Neural progenitor cell (in vitro differentiated cells): ENCODE measurements at regions not wholly inside any gene's neighbourhood (a gene's known extent, or its start where the extent isn't known, plus 50 kb on each side); places are given as distances from the start of the nearest gene placed in this dataset.

Experiments used
- EZH2 ChIP-seq: fragments of 200-600 bp; sonication (generic); IDR thresholded peaks from 2 replicates; pipeline ENCODE4 v1.6.1; 2017; ENCODE audit warnings: antibody characterized with exemption, mild to moderate bottlenecking, moderate library complexity
- EZH2phosphoT487 ChIP-seq: fragments of 200-600 bp; sonication (generic); IDR thresholded peaks from 2 replicates; pipeline ENCODE4 v1.6.1; 2017; ENCODE audit warnings: antibody characterized with exemption
- TF ChIP-seq, protein P1 (sequence below): fragments of 200-600 bp; sonication (generic); IDR thresholded peaks from 2 replicates; pipeline ENCODE4 v1.5.1; 2017; ENCODE audit warnings: antibody characterized with exemption, mild to moderate bottlenecking

DNA sequence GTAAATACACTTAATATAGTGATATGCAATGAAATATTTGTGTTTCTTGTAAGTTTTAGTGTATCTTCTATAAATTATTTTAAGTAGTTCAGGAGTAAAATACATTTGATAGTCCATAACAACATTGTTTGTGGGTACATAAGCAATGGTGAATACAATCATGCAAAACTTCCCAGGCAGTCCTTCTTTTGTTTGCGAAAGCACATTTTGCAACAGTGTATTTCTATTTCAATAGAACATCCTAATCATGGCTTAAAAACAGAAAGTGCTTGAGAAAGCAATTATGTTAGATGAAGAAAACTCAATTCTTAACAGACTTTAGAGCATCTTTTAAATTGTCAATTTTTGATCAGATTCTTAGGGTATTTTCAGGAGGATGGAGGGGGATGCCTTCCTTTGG, 155.6 kb downstream of the POSTN start:
- TF ChIP-seq, protein P1, sequence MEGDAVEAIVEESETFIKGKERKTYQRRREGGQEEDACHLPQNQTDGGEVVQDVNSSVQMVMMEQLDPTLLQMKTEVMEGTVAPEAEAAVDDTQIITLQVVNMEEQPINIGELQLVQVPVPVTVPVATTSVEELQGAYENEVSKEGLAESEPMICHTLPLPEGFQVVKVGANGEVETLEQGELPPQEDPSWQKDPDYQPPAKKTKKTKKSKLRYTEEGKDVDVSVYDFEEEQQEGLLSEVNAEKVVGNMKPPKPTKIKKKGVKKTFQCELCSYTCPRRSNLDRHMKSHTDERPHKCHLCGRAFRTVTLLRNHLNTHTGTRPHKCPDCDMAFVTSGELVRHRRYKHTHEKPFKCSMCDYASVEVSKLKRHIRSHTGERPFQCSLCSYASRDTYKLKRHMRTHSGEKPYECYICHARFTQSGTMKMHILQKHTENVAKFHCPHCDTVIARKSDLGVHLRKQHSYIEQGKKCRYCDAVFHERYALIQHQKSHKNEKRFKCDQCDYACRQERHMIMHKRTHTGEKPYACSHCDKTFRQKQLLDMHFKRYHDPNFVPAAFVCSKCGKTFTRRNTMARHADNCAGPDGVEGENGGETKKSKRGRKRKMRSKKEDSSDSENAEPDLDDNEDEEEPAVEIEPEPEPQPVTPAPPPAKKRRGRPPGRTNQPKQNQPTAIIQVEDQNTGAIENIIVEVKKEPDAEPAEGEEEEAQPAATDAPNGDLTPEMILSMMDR: no peak
- TF ChIP-seq EZH2: no peak
- no peak for TF ChIP-seq EZH2phosphoT487
